Activated CD4-positive, alpha-beta T cell treated with anti-CD3 and anti-CD28 coated beads, Interleukin-2, amount 10 ng/mL, durations not matched to agents 7 days and 5 days (primary cell): ENCODE measurements at regions not wholly inside any gene's neighbourhood (a gene's known extent, or its start where the extent isn't known, plus 50 kb on each side); places are given as distances from the start of the nearest gene placed in this dataset.

Source experiments
- CTCF ChIA-PET: fragments of 350-600 bp; sonication (Branson Sonifier 250); formaldehyde crosslinking; loops from one replicate; lab custom pipeline; 2021; ENCODE audit warnings: antibody characterized with exemption; lab: Charles Lee
- POLR2A ChIA-PET: fragments of 350-600 bp; sonication (Branson Sonifier 250); formaldehyde crosslinking; loops from one replicate; lab custom pipeline; 2021; ENCODE audit warnings: antibody characterized with exemption; lab: Charles Lee
- DNase-seq: peaks from one replicate; pipeline ENCODE4 v3.0.0-alpha.2; 2020
- H3K27ac Mint-ChIP-seq: one replicate; pipeline ENCODE4 v1.8.0; 2021; ENCODE audit warnings: mild to moderate bottlenecking, moderate library complexity, mixed read lengths
- H3K27me3 Mint-ChIP-seq: one replicate; pipeline ENCODE4 v1.8.0; 2021; ENCODE audit warnings: mixed read lengths
- H3K36me3 Mint-ChIP-seq: one replicate; pipeline ENCODE4 v1.8.0; 2021; ENCODE audit warnings: low read depth, mixed read lengths
- H3K4me1 Mint-ChIP-seq: one replicate; pipeline ENCODE4 v1.8.0; 2021; ENCODE audit warnings: mixed read lengths
- H3K4me3 Mint-ChIP-seq: one replicate; pipeline ENCODE4 v1.8.0; 2021; ENCODE audit warnings: mild to moderate bottlenecking, moderate library complexity, mixed read lengths
- H3K9me3 Mint-ChIP-seq: one replicate; pipeline ENCODE4 v1.8.0; 2021; ENCODE audit warnings: mixed read lengths

DNA sequence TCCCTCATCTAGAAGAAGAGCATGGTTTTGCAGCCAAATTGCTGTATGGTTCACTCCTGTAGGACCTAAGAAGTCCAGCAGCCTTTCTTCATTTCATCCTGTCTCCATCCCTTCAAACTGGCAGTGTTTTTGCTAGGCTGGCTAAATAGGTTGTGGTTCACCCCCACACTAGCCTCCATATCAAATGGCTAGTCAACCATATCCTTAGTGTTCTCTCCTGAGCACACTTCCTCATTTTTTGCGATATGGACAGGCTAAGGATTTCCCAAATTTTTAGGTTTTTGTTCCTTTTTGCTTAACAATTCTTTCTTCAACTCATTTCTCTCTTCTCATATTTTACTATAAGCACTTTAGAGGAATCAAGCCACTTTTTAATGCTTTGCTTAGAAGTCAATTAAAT, 98.8 kb upstream of the NOCT start:
- no peak overlapping the region for H3K4me3 Mint-ChIP-seq
- H3K9me3 Mint-ChIP-seq: no peaks in the 10 kb centered on the region
- no peaks in the 10 kb centered on the region for H3K36me3 Mint-ChIP-seq
- H3K27me3 Mint-ChIP-seq: peaks cover 12% of the 10 kb centered on the region
- H3K27ac Mint-ChIP-seq: no peak overlapping the region
- DNase-seq: no peak
- ChIA-PET POLR2A (no interaction called here), CTCF (no interaction called here)
- no peaks in the 10 kb centered on the region for H3K4me1 Mint-ChIP-seq

GRCh38 chr4:138915756-138916155, 99.8 kb upstream of the NOCT start:
- Mint-ChIP-seq H3K4me3 (no peak overlapping the region), H3K27me3 (peaks cover 12% of the 10 kb centered on the region), H3K9me3 (no peaks in the 10 kb centered on the region), H3K36me3 (no peaks in the 10 kb centered on the region), H3K27ac (no peak overlapping the region), H3K4me1 (no peaks in the 10 kb centered on the region)
- ChIA-PET CTCF (no interaction called here), POLR2A (no interaction called here)
- no peak for DNase-seq

- H3K4me3 Mint-ChIP-seq: no peak overlapping the region
- H3K36me3 Mint-ChIP-seq: no peaks in the 10 kb centered on the region
- POLR2A ChIA-PET: no interaction called here
- H3K4me1 Mint-ChIP-seq: no peaks in the 10 kb centered on the region
- DNase-seq: no peak
- H3K9me3 Mint-ChIP-seq: no peaks in the 10 kb centered on the region
- no peak overlapping the region for H3K27ac Mint-ChIP-seq
- CTCF ChIA-PET: no interaction called here
- H3K27me3 Mint-ChIP-seq: no peaks in the 10 kb centered on the region
Observed at GRCh38 chr4:138912704-138913340, 102.8 kb upstream of the NOCT start.

DNA sequence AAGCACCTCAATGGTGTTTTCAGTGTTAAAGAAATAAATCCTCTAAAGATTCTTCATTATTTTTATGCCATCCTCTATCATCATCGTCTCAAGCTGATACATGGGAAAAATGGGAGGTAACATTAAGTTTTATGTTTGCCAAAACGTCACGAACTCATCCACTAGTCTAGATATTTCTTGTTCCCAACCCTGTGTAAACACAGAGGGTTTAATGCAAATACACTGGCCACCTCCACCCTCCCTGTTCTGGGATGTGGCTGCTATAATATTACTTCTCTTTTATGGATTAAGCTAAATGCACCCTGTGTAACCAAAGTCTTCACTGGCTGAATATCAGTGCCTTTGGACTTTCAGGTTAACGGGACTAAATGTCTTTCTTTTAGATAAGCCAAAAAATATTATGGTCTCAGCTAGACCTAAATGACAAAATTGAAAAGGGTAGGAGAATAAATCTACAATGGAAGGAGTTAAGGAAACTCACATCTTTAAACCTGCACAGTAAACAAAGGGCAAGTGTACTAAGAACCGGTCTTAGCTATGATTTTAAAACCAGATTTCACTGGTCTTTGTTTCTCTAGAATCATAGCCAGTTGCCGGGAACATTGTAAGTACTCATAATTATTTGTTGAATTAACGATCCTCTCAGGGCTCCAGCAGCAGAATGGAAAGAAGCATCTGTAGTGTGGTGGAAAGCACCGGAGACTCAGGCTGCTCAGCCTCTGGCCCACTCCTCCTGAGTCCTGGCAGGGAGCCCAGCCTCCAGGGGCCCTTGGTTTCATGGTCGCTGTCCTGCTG, 103.5 kb upstream of the NOCT start:
- ChIA-PET CTCF (no interaction called here), POLR2A (no interaction called here)
- no peaks in the 10 kb centered on the region for H3K4me1 Mint-ChIP-seq
- H3K4me3 Mint-ChIP-seq: no peak overlapping the region
- H3K36me3 Mint-ChIP-seq: no peaks in the 10 kb centered on the region
- no peaks in the 10 kb centered on the region for H3K9me3 Mint-ChIP-seq
- H3K27me3 Mint-ChIP-seq: no peaks in the 10 kb centered on the region
- DNase-seq: no peak
- H3K27ac Mint-ChIP-seq: no peak overlapping the region

DNA sequence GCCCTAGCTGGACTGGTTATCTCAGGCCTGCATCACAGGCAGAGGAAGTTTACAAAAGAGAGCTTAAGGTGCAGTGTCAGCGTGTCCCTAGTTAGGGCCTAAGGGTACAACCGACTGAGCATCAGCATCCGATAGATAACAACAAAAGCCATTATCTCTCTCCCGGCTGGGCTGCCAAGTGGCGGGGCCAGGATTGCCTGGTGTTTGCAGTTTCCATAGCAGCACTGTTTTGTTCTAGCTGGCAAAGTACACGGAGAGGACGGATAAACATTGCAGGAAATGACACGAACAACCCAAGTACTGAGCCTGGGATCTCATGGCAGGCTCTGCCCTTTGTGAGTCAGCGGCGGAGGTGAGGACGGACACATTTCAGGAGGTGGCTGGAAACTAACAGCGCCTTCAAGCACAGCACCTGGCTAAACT, 104.7 kb upstream of the NOCT start:
- DNase-seq: no peak
- Mint-ChIP-seq H3K4me1 (no peaks in the 10 kb centered on the region), H3K27ac (no peak overlapping the region), H3K4me3 (no peak overlapping the region), H3K36me3 (no peaks in the 10 kb centered on the region), H3K9me3 (no peaks in the 10 kb centered on the region), H3K27me3 (no peaks in the 10 kb centered on the region)
- CTCF ChIA-PET: no interaction called here
- POLR2A ChIA-PET: no interaction called here

DNA sequence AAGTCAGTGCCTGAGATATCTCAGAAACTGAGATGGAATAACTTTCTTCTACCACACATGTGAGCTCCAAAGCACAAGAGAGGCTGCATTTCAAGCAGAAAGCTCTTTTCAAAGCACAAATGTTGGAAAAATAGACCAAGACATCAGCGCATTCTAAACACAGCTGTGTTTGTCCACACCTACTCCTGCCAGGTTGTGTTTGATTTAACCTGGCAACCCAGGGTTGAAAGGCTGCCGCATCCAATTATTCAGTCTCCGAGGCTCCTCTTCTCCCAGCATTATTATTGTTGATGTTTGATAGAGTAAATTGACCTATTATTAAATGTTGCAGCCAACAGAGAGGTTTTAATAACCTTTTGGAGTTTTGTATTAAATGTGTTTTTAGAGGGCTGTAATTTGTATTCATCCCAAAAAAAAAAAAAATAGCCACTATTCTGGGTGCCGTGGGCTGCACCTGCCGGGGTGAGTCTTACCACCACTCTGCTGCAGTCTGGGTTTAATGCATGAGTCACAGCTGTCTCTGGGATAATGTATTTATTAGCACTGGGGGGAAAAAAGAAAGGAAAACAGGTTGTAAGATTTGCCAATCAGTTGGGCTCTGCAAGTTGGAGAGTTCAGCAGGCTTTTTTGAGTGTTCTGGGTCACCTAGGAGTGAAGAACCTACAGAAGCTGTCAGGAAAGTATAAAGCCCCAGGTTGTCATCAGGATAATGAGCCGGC, 105.2 kb upstream of the NOCT start:
- CTCF ChIA-PET: no interaction called here
- no peak for DNase-seq

GRCh38 chr4:138909587-138909986, 106.0 kb upstream of the NOCT start:
- DNase-seq: no peak
- H3K36me3 Mint-ChIP-seq: no peaks in the 10 kb centered on the region
- ChIA-PET POLR2A (no interaction called here), CTCF (no interaction called here)
- no peak overlapping the region for H3K4me3 Mint-ChIP-seq
- no peaks in the 10 kb centered on the region for H3K4me1 Mint-ChIP-seq
- H3K27me3 Mint-ChIP-seq: no peaks in the 10 kb centered on the region
- H3K27ac Mint-ChIP-seq: no peak overlapping the region
- H3K9me3 Mint-ChIP-seq: no peaks in the 10 kb centered on the region

More for the DNA sequence above, 105.2 kb upstream of the NOCT start:
- H3K27me3 Mint-ChIP-seq: no peaks in the 10 kb centered on the region
- POLR2A ChIA-PET: no interaction called here
- H3K36me3 Mint-ChIP-seq: no peaks in the 10 kb centered on the region
- no peaks in the 10 kb centered on the region for H3K9me3 Mint-ChIP-seq
- no peak overlapping the region for H3K27ac Mint-ChIP-seq
- H3K4me3 Mint-ChIP-seq: no peak overlapping the region
- no peaks in the 10 kb centered on the region for H3K4me1 Mint-ChIP-seq

- Mint-ChIP-seq H3K36me3 (no peaks in the 10 kb centered on the region), H3K9me3 (no peaks in the 10 kb centered on the region), H3K4me3 (no peak overlapping the region), H3K4me1 (no peaks in the 10 kb centered on the region), H3K27ac (no peak overlapping the region), H3K27me3 (no peaks in the 10 kb centered on the region)
- CTCF ChIA-PET: no interaction called here
- DNase-seq: no peak
- POLR2A ChIA-PET: no interaction called here
Observed at GRCh38 chr4:138908134-138908533, 107.4 kb upstream of the NOCT start.

GRCh38 chr4:138907174-138907573, 108.4 kb upstream of the NOCT start:
- H3K27ac Mint-ChIP-seq: no peak overlapping the region
- POLR2A ChIA-PET: no interaction called here

DNA sequence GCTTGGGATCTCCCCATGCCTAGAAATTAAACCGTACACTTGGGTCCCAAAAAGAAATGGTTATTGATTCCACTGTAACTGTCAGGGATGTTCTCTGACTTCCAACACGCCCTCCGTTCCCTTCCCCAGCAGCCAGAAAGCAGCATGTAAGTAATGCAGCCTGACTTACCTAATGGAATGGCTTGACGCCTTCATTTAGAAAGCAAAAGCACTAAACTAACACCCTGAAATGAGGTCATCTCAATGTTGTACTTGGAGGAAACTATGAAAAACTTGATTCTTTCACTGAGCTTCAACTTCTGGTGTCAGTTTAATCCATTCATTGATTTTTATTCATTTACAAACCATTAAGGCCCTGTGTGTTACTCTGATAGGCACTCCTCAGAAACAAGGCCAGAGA, 110.8 kb upstream of the NOCT start:
- H3K9me3 Mint-ChIP-seq: no peaks in the 10 kb centered on the region
- no peak for DNase-seq

More at GRCh38 chr4:138907174-138907573, 108.4 kb upstream of the NOCT start:
- Mint-ChIP-seq H3K9me3 (no peaks in the 10 kb centered on the region), H3K27me3 (no peaks in the 10 kb centered on the region), H3K4me1 (no peaks in the 10 kb centered on the region), H3K4me3 (no peak overlapping the region), H3K36me3 (no peaks in the 10 kb centered on the region)
- CTCF ChIA-PET: no interaction called here
- DNase-seq: no peak

DNA sequence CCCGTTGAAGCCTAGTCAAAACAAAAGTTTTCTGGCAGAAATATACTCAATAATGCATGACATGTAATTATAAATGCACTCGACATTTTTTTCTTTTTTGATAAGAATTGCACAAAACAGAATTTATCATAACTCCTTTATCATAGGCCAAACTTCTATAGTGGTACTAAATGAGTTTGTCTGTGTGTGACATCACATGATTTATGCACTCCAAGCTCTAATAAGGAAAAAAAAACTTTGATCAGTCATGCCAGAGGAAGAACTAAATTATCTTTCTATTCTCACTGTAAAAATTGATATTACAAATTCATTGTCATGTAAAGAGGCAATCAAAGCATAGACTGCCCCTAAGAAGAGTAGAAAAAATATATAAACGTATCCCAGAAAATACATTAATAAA, 112.4 kb upstream of the NOCT start:
- Mint-ChIP-seq H3K9me3 (no peaks in the 10 kb centered on the region), H3K27ac (no peak overlapping the region), H3K4me3 (no peak overlapping the region), H3K27me3 (peaks cover 1% of the 10 kb centered on the region), H3K4me1 (no peaks in the 10 kb centered on the region), H3K36me3 (no peaks in the 10 kb centered on the region)
- DNase-seq: no peak
- POLR2A ChIA-PET: no interaction called here
- CTCF ChIA-PET: no interaction called here

More for the DNA sequence above, 110.8 kb upstream of the NOCT start:
- Mint-ChIP-seq H3K4me1 (no peaks in the 10 kb centered on the region), H3K27me3 (peaks cover 1% of the 10 kb centered on the region), H3K36me3 (no peaks in the 10 kb centered on the region), H3K27ac (no peak overlapping the region), H3K4me3 (no peak overlapping the region)
- CTCF ChIA-PET: no interaction called here
- POLR2A ChIA-PET: interaction anchor here (0.7 kb wide), 1 partner anchor 61 kb away, joined by 3 read pairs; no protein-coding TSS in a partner anchor

GRCh38 chr4:138902705-138903104, 112.9 kb upstream of the NOCT start:
- ChIA-PET CTCF (no interaction called here), POLR2A (no interaction called here)
- peaks cover 1% of the 10 kb centered on the region for H3K27me3 Mint-ChIP-seq

DNA sequence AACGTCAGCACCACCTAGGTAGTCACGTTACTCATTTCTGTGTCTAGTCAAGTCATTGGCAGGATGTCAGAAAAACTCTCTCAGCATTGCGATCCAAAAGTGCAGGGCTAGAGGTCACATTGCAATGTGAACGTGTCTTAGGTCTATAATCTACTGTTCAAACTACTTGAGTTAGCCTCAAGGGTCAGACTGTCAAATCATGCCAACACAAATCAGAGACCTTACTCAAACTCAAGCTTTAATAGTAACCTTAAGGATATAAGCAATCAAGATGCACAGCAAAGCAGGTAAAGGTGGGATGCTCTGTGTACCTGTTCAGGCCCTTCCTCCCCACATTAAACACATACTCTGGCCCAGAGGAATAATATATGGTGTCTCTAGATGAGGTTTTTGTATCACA, 114.4 kb upstream of the NOCT start:
- Mint-ChIP-seq H3K27ac (no peak overlapping the region), H3K36me3 (no peaks in the 10 kb centered on the region), H3K4me1 (peaks cover 3% of the 10 kb centered on the region), H3K4me3 (no peak overlapping the region), H3K27me3 (peaks cover 4% of the 10 kb centered on the region), H3K9me3 (no peaks in the 10 kb centered on the region)
- POLR2A ChIA-PET: no interaction called here
- CTCF ChIA-PET: no interaction called here
- DNase-seq: no peak

More at GRCh38 chr4:138902705-138903104, 112.9 kb upstream of the NOCT start:
- DNase-seq: no peak
- Mint-ChIP-seq H3K9me3 (no peaks in the 10 kb centered on the region), H3K4me1 (peaks cover under 1% of the 10 kb centered on the region), H3K36me3 (no peaks in the 10 kb centered on the region), H3K27ac (no peak overlapping the region), H3K4me3 (no peak overlapping the region)
